H1 (cell line): ENCODE measurements at regions not wholly inside any gene's neighbourhood (a gene's known extent, or its start where the extent isn't known, plus 50 kb on each side); places are given as distances from the start of the nearest gene placed in this dataset.

Source experiments
- PHF8 ChIP-seq: fragments of 200-600 bp; sonication (generic); conservative IDR thresholded peaks from 2 replicates; pipeline ENCODE4 v1.7.1; 2012; ENCODE audit warnings: low read depth, mild to moderate bottlenecking, inconsistent platforms, low read length, moderate library complexity

DNA sequence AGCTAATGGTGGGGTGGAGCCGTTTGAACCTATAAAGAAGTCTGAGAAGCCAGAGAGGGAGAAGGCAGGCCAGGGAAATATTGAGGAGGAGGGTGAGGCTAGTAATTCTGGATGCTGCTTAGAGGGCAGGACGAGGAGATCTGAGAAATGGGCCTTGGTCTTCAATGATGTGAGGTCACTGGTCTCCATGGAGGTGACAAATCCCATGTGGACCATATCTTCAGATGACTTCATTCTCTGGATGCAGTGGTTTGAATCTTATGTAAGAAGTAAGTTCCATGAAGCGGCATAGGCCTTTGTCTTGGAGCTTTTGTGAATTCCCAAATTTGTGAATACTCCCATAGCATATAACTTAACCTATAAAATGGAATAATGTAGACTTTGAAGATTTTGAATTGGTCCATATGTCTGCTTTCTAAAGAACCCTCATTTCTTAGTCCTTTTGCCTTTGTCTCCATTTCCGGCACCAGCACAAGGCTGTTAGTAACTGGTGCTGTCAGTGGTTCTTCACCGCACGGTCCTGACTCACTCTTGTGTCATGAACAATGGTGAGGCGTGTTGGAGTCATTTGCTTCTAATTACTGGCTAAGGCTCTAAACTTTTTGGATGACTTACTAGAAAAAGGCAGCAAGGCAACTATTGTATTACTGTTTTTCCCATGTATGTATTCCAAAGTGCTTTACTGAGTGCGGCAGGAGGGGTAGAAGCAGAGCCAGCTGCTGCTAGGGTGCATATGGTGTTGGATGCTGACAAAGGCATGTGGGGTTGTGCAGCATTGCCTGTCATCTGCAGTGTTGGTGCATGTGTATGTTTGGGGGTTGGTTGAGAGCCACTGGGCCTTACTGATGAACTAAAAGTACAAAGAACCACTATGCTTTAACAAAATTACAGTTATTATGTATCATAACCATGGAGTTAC, 279.3 kb upstream of the C2CD4B start (continued):
- no peak for TF ChIP-seq PHF8
